Activated T-helper 9 cell treated with anti-CD3 and anti-CD28 coated beads, Interleukin-2, amount 50 U/mL, for 16 hours (primary cell): ENCODE measurements at regions not wholly inside any gene's neighbourhood (a gene's known extent, or its start where the extent isn't known, plus 50 kb on each side); places are given as distances from the start of the nearest gene placed in this dataset.
"Not testable (repeated sequence)": the region's sequence is repeated elsewhere in the genome, so short reads cannot be mapped to it uniquely, and the experiment has no call there.

Source experiments
- DNase-seq: peaks from one replicate; pipeline ENCODE4 v3.0.0-alpha.2; 2020; ENCODE audit warnings: low read depth

GRCh38 chr5:39650008-39650762 is 225.4 kb upstream of the DAB2 start:
- no peak for DNase-seq

DNA sequence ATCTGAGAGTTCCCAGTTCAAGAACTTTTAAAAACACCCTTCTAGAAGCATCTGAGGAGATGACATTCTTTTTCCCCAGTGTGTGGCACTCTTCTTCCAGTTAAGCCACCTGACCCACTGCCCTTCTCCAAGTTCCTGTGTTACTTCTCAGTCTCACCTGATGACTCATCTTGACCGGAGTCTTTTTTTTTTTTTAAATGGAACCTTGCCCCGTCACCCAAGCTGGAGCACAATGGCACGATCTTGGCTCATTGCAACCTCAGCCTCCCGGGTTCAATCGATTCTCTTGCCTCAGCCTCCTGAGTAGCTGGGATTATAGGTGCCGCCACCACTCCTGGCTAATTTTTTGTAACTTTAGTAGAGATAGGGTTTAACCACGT is 224.1 kb upstream of the DAB2 start:
- no peak for DNase-seq

GRCh38 chr5:39648085-39648847 is 223.5 kb upstream of the DAB2 start:
- DNase-seq: no peak

DNA sequence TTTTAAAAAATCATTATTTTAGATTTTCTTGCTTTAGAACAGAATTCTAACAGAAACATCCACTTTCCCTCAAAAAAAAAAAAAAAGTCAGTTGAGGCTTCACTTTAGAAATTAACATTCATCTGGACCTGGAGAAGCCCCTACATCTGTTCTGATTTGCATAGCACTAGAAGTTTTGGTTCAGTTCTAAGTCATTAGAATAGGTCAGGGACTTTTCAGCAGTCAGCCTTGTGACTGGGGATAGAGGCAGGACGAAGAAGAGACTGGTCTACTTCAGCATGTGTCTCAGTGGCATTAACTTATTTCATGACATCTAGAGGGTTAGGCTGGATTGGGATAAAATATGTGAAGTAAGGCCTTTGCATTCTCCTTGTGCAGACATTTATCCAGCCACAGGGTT is 215.8 kb upstream of the DAB2 start:
- DNase-seq: no peak

- DNase-seq: no peak
These were observed 214.9 kb upstream of the DAB2 start for GRCh38 chr5:39639618-39640089.

DNA sequence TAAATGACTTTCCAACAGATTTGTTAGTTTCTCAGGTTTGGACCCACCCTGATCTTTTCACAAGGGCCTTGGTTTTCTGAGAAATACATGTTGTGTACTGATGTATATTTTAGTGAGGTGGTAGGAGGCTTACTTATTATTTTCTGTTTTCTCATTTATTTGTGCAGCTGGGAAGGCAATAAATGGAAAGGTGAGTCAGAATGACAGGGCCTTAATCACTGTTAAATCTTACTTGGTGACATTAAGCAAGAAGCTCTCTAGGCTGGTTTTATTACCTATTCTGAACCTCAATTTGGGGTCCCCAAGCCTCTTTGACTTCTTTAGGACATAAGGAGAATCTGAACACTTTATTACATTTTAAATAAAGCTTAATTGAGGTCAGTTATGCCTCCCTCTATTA is 214.0 kb upstream of the DAB2 start:
- no peak for DNase-seq

GRCh38 chr5:39633057-39633456 is 208.3 kb upstream of the DAB2 start:
- no peak for DNase-seq

- no peak for DNase-seq
These were observed 207.2 kb upstream of the DAB2 start for GRCh38 chr5:39631958-39632357.

DNA sequence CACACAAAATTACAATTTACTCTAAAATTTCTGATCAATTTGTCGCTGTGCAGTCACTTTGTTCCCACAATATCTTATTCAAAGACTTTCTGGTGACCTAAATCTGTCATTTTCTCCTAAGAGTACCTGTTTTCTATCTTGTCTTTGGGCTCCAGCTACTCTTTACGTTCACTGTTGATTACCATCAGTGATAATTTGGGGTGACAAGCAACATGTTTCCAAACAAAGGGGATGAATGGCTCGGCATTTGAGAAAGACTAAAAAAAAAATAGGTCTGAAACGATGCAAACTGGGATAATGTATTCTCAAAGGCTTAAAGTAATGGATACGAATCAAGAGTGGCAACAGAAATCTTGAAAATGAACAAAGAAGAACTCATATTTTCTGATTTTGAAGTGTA is 205.2 kb upstream of the DAB2 start:
- DNase-seq: no peak

- no peak for DNase-seq
These were observed 203.6 kb upstream of the DAB2 start for GRCh38 chr5:39628348-39628747.

GRCh38 chr5:39624890-39625289 is 200.1 kb upstream of the DAB2 start:
- DNase-seq: no peak

DNA sequence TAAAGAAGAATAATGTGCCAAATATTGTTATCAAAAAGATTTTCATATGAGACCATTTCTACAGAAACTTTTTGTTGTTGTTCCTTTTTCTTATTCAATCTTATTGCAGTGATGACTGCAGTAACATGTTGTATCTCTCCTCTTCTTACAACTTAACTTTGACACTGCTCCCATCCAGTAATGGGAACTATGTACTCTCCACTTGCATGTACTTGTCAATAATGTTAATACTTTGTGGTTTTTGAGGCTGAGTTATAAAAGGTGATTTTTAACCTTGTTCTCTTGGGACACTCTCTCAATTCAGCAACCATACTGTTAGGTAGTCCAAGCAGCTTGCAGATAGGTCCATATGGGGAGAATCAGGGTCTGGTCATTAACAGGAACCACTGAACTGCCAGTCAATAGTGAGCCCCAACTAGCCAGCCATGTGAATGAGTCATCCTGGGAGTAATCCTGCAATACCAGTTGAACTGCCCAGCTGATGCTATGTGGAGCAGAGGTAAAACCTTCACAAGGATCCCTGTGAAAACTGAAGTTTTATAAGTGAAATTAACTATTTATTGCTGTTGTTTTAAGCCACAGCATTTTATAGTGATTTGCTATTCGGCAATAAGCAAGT is 199.6 kb upstream of the DAB2 start:
- DNase-seq: no peak

DNA sequence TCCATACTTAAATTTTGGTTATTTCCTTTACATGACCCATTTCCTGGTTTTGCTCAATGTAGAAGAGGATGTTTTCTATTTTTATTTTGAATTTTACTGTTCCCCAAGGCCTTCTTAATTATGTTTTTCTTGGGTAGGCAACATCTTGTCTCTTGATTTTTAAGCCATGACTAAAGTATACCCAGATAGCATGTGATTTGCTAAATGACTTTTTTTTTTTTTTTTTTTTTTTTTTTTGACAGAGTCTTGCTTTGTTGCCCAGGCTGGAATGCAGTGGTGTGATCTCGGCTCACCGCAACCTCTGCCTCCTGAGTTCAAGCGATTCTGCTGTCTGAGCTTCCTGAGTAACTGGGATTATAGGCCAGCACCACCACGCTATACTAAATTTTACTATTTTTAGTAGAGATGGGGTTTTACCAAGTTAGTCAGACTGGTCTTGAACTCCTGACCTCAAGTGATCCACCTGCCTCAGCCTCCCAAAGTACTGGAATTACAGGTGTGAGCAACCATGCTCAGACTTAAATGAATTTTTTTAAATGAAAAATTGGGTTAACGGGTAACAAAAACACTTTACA is 198.6 kb upstream of the DAB2 start:
- DNase-seq: no peak

DNA sequence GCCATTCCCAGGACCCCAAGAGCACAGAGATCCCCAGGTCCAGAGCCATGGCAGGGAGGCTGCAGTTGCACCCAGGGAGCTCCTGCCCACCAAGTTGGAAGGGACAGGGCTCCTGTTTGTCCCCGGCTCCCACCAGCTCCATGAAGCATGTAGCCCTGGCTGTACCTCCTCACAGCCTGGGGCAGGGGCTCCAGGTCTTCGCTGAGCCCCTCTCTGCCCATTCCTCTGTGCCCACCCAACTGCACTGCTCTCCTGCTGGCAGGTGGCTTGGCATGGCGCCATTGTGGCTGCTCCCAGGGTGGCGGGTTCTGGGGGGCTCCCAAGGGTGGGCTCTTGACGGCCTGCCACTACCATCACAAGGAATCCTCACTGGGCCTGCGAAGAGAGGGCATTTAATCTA is 197.5 kb upstream of the DAB2 start:
- no peak for DNase-seq

GRCh38 chr5:39619168-39619818 is 194.5 kb upstream of the DAB2 start:
- DNase-seq: no peak

GRCh38 chr5:39618391-39618790 is 193.6 kb upstream of the DAB2 start:
- DNase-seq: no peak

DNA sequence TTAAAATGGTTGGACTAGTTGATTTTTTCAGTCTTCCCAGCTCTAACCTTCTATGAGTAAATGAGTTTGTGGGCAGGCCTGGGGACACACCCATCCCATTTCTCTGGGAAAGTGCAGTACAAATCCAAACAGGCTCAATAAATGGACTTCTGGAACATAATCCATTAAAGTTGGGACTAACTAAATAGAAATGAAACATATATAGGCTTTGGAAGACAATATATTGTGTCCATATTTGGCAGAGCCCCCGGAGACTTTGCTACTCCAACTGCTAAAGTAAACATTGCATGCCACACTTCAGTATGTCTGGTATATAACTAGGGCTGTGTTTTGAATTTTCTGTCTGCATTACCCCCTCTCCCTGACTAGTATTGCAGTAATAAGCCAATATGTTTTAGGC is 191.4 kb upstream of the DAB2 start:
- no peak for DNase-seq

- DNase-seq: not testable (repeated sequence)
These were observed 186.3 kb upstream of the DAB2 start for GRCh38 chr5:39611076-39611475.

DNA sequence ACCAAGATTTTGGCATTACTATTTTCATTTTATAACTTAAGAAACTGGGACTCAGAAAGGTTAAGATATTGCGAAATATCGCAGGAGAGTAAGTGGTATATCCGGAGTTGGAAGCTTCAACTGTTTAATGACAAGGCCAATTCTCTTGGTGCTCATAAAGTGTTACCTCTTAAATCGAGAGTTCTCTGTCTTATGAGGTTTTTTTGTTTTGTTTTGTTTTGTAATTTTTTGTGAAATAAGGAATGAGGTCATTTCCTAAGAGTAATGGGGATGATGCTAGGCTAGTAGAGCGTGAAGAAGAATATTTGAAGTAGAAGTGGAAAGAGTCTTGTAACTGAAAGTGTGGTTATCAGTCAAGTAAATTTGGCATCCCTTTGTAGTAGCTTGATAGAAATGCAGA is 183.2 kb upstream of the DAB2 start:
- DNase-seq: no peak

GRCh38 chr5:39606591-39606990 is 181.8 kb upstream of the DAB2 start:
- no peak for DNase-seq

- no peak for DNase-seq
These were observed 181.1 kb upstream of the DAB2 start for GRCh38 chr5:39605588-39606575.
